Ascending aorta (tissue), 2 donors: ENCODE measurements at regions not wholly inside any gene's neighbourhood (a gene's known extent, or its start where the extent isn't known, plus 50 kb on each side); places are given as distances from the start of the nearest gene placed in this dataset.

ENCODE experiments used
- DNase-seq, 2 donors: peaks; one replicate each; pipeline ENCODE4 v3.0.0-alpha.2; 2019; ENCODE audit warnings: low spot score in 2 of 2
- H3K27ac ChIP-seq, 2 donors: fragments of 200-600 bp; sonication (generic); one replicate each; pipeline ENCODE4 v1.5.1; 2016 to 2017; ENCODE audit warnings: mild to moderate bottlenecking in 1 of 2
- H3K27me3 ChIP-seq: fragments of 200-600 bp; sonication (generic); one replicate; pipeline ENCODE4 v1.5.1; 2017
- H3K36me3 ChIP-seq, 2 donors: fragments of 200-600 bp; sonication (generic); one replicate each; pipeline ENCODE4 v1.5.1; 2016
- H3K4me1 ChIP-seq, 2 donors: fragments of 200-600 bp; sonication (generic); one replicate each; pipeline ENCODE4 v1.5.1; 2016 to 2017; ENCODE audit warnings: mild to moderate bottlenecking in 1 of 2
- H3K4me3 ChIP-seq, 2 donors: fragments of 200-600 bp; sonication (generic); one replicate each; pipeline ENCODE4 v1.5.1; 2016 to 2017; ENCODE audit warnings: mild to moderate bottlenecking in 1 of 2
- H3K9me3 ChIP-seq, 2 donors: fragments of 200-600 bp; sonication (generic); one replicate each; pipeline ENCODE4 v1.5.1; 2016
- CTCF ChIP-seq, 3 experiments: fragments of 200-600 bp in 2 of 3; fragments of 450-650 bp in 1 of 3; sonication (generic) in 2 of 3; IDR thresholded peaks; one replicate each; pipeline ENCODE4 v1.5.1; 2016 to 2019; ENCODE audit warnings: antibody characterized with exemption in 3 of 3, mild to moderate bottlenecking in 1 of 3, moderate library complexity in 1 of 3
- intact Hi-C: fragments of 100-400 bp; cut with DNase I; formaldehyde crosslinking; loops from one replicate; pipeline ENCODE4 v1.15.1; 2023

GRCh38 chr21:23952269-23952668 lies 1655.0 kb downstream of the MRPL39 start:
- Histone ChIP-seq H3K4me1 (no peaks in the 10 kb centered on the region), H3K36me3 (no peaks in the 10 kb centered on the region), H3K4me3 (no peak overlapping the region), H3K27me3 (no peaks in the 10 kb centered on the region), H3K27ac (no peak overlapping the region), H3K9me3 (no peaks in the 10 kb centered on the region)
- intact Hi-C loops: no loop called here
- TF ChIP-seq CTCF (IDR thresholded peaks at IDR 0.05): no peak
- no peak for DNase-seq

GRCh38 chr21:23951251-23951650 lies 1656.0 kb downstream of the MRPL39 start:
- intact Hi-C loops: no loop called here
- Histone ChIP-seq H3K9me3 (no peaks in the 10 kb centered on the region), H3K27ac (no peak overlapping the region), H3K27me3 (no peaks in the 10 kb centered on the region), H3K36me3 (no peaks in the 10 kb centered on the region), H3K4me1 (no peaks in the 10 kb centered on the region), H3K4me3 (no peak overlapping the region)
- DNase-seq: no peak
- TF ChIP-seq CTCF (IDR thresholded peaks at IDR 0.05): no peak

- no peak for TF ChIP-seq CTCF (IDR thresholded peaks at IDR 0.05)
- H3K9me3 ChIP-seq: no peaks in the 10 kb centered on the region
- no peaks in the 10 kb centered on the region for H3K4me1 ChIP-seq
- H3K36me3 ChIP-seq: no peaks in the 10 kb centered on the region
- H3K4me3 ChIP-seq: no peak overlapping the region
- no peaks in the 10 kb centered on the region for H3K27me3 ChIP-seq
- intact Hi-C loops: no loop called here
- no peak overlapping the region for H3K27ac ChIP-seq
- DNase-seq: no peak
Measured at GRCh38 chr21:23950344-23950743, 1656.9 kb downstream of the MRPL39 start.

GRCh38 chr21:23949493-23949892 lies 1657.8 kb downstream of the MRPL39 start:
- intact Hi-C loops: no loop called here
- no peak overlapping the region for H3K4me3 ChIP-seq
- H3K27me3 ChIP-seq: no peaks in the 10 kb centered on the region
- DNase-seq: no peak
- no peaks in the 10 kb centered on the region for H3K4me1 ChIP-seq
- no peaks in the 10 kb centered on the region for H3K9me3 ChIP-seq
- TF ChIP-seq CTCF (IDR thresholded peaks at IDR 0.05): no peak
- H3K36me3 ChIP-seq: no peaks in the 10 kb centered on the region
- H3K27ac ChIP-seq: no peak overlapping the region

- TF ChIP-seq CTCF (IDR thresholded peaks at IDR 0.05): no peak
- intact Hi-C loops: no loop called here
- Histone ChIP-seq H3K9me3 (no peaks in the 10 kb centered on the region), H3K4me1 (no peaks in the 10 kb centered on the region), H3K27ac (no peak overlapping the region), H3K4me3 (no peak overlapping the region), H3K36me3 (no peaks in the 10 kb centered on the region), H3K27me3 (no peaks in the 10 kb centered on the region)
- DNase-seq: no peak
Measured at GRCh38 chr21:23939369-23940065, 1667.8 kb downstream of the MRPL39 start.

GRCh38 chr21:23936991-23937390 lies 1670.3 kb downstream of the MRPL39 start:
- intact Hi-C loops: no loop called here
- TF ChIP-seq CTCF (IDR thresholded peaks at IDR 0.05): no peak
- Histone ChIP-seq H3K27ac (no peak overlapping the region), H3K4me1 (no peaks in the 10 kb centered on the region), H3K9me3 (no peaks in the 10 kb centered on the region), H3K36me3 (no peaks in the 10 kb centered on the region), H3K27me3 (no peaks in the 10 kb centered on the region), H3K4me3 (no peak overlapping the region)
- no peak for DNase-seq
